ENCODE measurements at regions not wholly inside any gene's neighbourhood (a gene's known extent, or its start where the extent isn't known, plus 50 kb on each side); places are given as distances from the start of the nearest gene placed in this dataset.

GRCh38 chr16:86044881-86045590, 146.1 kb downstream of the IRF8 start:
- H3K4me3 Mint-ChIP-seq = no peak overlapping the region

GRCh38 chr16:86045591-86045971, 146.6 kb downstream of the IRF8 start:
- DNase-seq = no peak
- intact Hi-C loops (cut with micrococcal nuclease) = loop anchor here (10.0 kb wide), 1 partner anchor 469 kb away; the partner anchor contains the start of gene FOXF1
- Mint-ChIP-seq H3K4me3 (no peak overlapping the region), H3K27ac (no peak overlapping the region), H3K9me3 (no peaks in the 10 kb centered on the region), H3K27me3 (peaks cover 28% of the 10 kb centered on the region), H3K36me3 (no peaks in the 10 kb centered on the region), H3K4me1 (ENCODE audit: low read depth) (peaks cover 14% of the 10 kb centered on the region)
- ChIA-PET CTCF (interaction anchor here (1.2 to 2.2 kb wide), 2 partner anchors 23 to 226 kb away, joined by 7 to 10 read pairs; no protein-coding TSS in a partner anchor), POLR2A (no interaction called here)

More at GRCh38 chr16:86044881-86045590, 146.1 kb downstream of the IRF8 start:
- DNase-seq = peak; percentile 61
- CTCF ChIA-PET = interaction anchor here (0.7 to 2.2 kb wide), 6 partner anchors 8 to 473 kb away, joined by 3 to 9 read pairs (median 6); no protein-coding TSS in a partner anchor
- H3K4me1 Mint-ChIP-seq (ENCODE audit: low read depth) = peaks cover 14% of the 10 kb centered on the region
- peaks cover 28% of the 10 kb centered on the region for H3K27me3 Mint-ChIP-seq
- POLR2A ChIA-PET = no interaction called here
- H3K9me3 Mint-ChIP-seq = no peaks in the 10 kb centered on the region
- no peaks in the 10 kb centered on the region for H3K36me3 Mint-ChIP-seq
- intact Hi-C loops (cut with micrococcal nuclease) = loop anchor here (10.0 kb wide), 1 partner anchor 470 kb away; the partner anchor contains the start of gene FOXF1
- H3K27ac Mint-ChIP-seq = no peak overlapping the region

- ChIA-PET POLR2A (no interaction called here), CTCF (interaction anchor here (1.2 to 2.2 kb wide), 3 partner anchors 24 to 227 kb away, joined by 4 to 10 read pairs (median 7); no protein-coding TSS in a partner anchor)
- Mint-ChIP-seq H3K36me3 (no peaks in the 10 kb centered on the region), H3K27ac (no peak overlapping the region), H3K27me3 (peaks cover 30% of the 10 kb centered on the region), H3K9me3 (no peaks in the 10 kb centered on the region), H3K4me3 (no peak overlapping the region), H3K4me1 (ENCODE audit: low read depth) (peaks cover 14% of the 10 kb centered on the region)
- DNase-seq = no peak
- intact Hi-C loops (cut with micrococcal nuclease) = loop anchor here (10.0 kb wide), 1 partner anchor 469 kb away; the partner anchor contains the start of gene FOXF1
These were observed 147.1 kb downstream of the IRF8 start for GRCh38 chr16:86046026-86046425.

- intact Hi-C loops (cut with micrococcal nuclease) = loop anchor here (10.0 kb wide), 1 partner anchor 468 kb away; the partner anchor contains the start of gene FOXF1
- Mint-ChIP-seq H3K36me3 (no peaks in the 10 kb centered on the region), H3K4me1 (ENCODE audit: low read depth) (peaks cover 14% of the 10 kb centered on the region), H3K4me3 (no peak overlapping the region), H3K27me3 (peaks cover 30% of the 10 kb centered on the region), H3K27ac (no peak overlapping the region), H3K9me3 (no peaks in the 10 kb centered on the region)
- CTCF ChIA-PET = interaction anchor here (1.2 to 2.2 kb wide), 3 partner anchors 24 to 227 kb away, joined by 4 to 10 read pairs (median 7); no protein-coding TSS in a partner anchor
- no peak for DNase-seq
- POLR2A ChIA-PET = no interaction called here
These were observed 147.8 kb downstream of the IRF8 start for GRCh38 chr16:86046667-86047270.

- Mint-ChIP-seq H3K27ac (no peak overlapping the region), H3K4me1 (ENCODE audit: low read depth) (peaks cover 14% of the 10 kb centered on the region), H3K27me3 (peaks cover 29% of the 10 kb centered on the region), H3K4me3 (no peak overlapping the region), H3K36me3 (no peaks in the 10 kb centered on the region), H3K9me3 (no peaks in the 10 kb centered on the region)
- ChIA-PET CTCF (no interaction called here), POLR2A (no interaction called here)
- no peak for DNase-seq
- intact Hi-C loops (cut with micrococcal nuclease) = loop anchor here (10.0 kb wide), 1 partner anchor 467 kb away; the partner anchor contains the start of gene FOXF1
These were observed 149.3 kb downstream of the IRF8 start for GRCh38 chr16:86048221-86048620.

GRCh38 chr16:86048882-86049585, 150.1 kb downstream of the IRF8 start:
- Mint-ChIP-seq H3K36me3 (no peaks in the 10 kb centered on the region), H3K27ac (no peak overlapping the region), H3K4me1 (ENCODE audit: low read depth) (peaks cover 14% of the 10 kb centered on the region), H3K9me3 (no peaks in the 10 kb centered on the region), H3K4me3 (no peak overlapping the region), H3K27me3 (peaks cover 25% of the 10 kb centered on the region)
- intact Hi-C loops (cut with micrococcal nuclease) = loop anchor here (10.0 kb wide), 1 partner anchor 466 kb away; the partner anchor contains the start of gene FOXF1
- peak; percentile 12 for DNase-seq
- POLR2A ChIA-PET = no interaction called here
- CTCF ChIA-PET = no interaction called here

- POLR2A ChIA-PET = no interaction called here
- H3K36me3 Mint-ChIP-seq = no peaks in the 10 kb centered on the region
- no peaks in the 10 kb centered on the region for H3K9me3 Mint-ChIP-seq
- H3K4me3 Mint-ChIP-seq = no peak overlapping the region
- CTCF ChIA-PET = interaction anchor here (1.5 kb wide), 1 partner anchor 23 kb away, joined by 3 read pairs; no protein-coding TSS in a partner anchor
- DNase-seq = no peak
- no peak overlapping the region for H3K27ac Mint-ChIP-seq
- peaks cover 10% of the 10 kb centered on the region for H3K4me1 Mint-ChIP-seq (ENCODE audit: low read depth)
- intact Hi-C loops (cut with micrococcal nuclease) = loop anchor here (10.0 kb wide), 1 partner anchor 465 kb away; the partner anchor contains the start of gene FOXF1
- peaks cover 22% of the 10 kb centered on the region for H3K27me3 Mint-ChIP-seq
These were observed 150.7 kb downstream of the IRF8 start for GRCh38 chr16:86049641-86050040.

GRCh38 chr16:86050111-86050510, 151.1 kb downstream of the IRF8 start:
- Mint-ChIP-seq H3K36me3 (no peaks in the 10 kb centered on the region), H3K27me3 (peaks cover 22% of the 10 kb centered on the region), H3K4me1 (ENCODE audit: low read depth) (peaks cover 9% of the 10 kb centered on the region), H3K4me3 (no peak overlapping the region), H3K9me3 (no peaks in the 10 kb centered on the region), H3K27ac (no peak overlapping the region)
- CTCF ChIA-PET = interaction anchor here (1.5 kb wide), 1 partner anchor 23 kb away, joined by 3 read pairs; no protein-coding TSS in a partner anchor
- DNase-seq = no peak
- POLR2A ChIA-PET = no interaction called here
- intact Hi-C loops (cut with micrococcal nuclease) = no loop called here

GRCh38 chr16:86050591-86051367, 151.8 kb downstream of the IRF8 start:
- CTCF ChIA-PET = interaction anchor here (0.9 to 1.5 kb wide), 2 partner anchors 22 to 228 kb away, joined by 3 read pairs; no protein-coding TSS in a partner anchor

GRCh38 chr16:86051368-86052114, 152.6 kb downstream of the IRF8 start:
- H3K9me3 Mint-ChIP-seq = no peaks in the 10 kb centered on the region
- CTCF ChIA-PET = interaction anchor here (0.9 kb wide), 1 partner anchor 229 kb away, joined by 3 read pairs; no protein-coding TSS in a partner anchor
- no peak for DNase-seq
- no peaks in the 10 kb centered on the region for H3K4me1 Mint-ChIP-seq (ENCODE audit: low read depth)
- POLR2A ChIA-PET = no interaction called here
- H3K4me3 Mint-ChIP-seq = no peak overlapping the region
- no peak overlapping the region for H3K27ac Mint-ChIP-seq
- intact Hi-C loops (cut with micrococcal nuclease) = no loop called here
- H3K27me3 Mint-ChIP-seq = peaks cover 18% of the 10 kb centered on the region
- H3K36me3 Mint-ChIP-seq = no peaks in the 10 kb centered on the region

More at GRCh38 chr16:86050591-86051367, 151.8 kb downstream of the IRF8 start:
- Mint-ChIP-seq H3K27me3 (peaks cover 22% of the 10 kb centered on the region), H3K36me3 (no peaks in the 10 kb centered on the region), H3K9me3 (no peaks in the 10 kb centered on the region), H3K4me1 (ENCODE audit: low read depth) (peaks cover 3% of the 10 kb centered on the region), H3K27ac (no peak overlapping the region), H3K4me3 (no peak overlapping the region)
- intact Hi-C loops (cut with micrococcal nuclease) = no loop called here
- no peak for DNase-seq
- POLR2A ChIA-PET = no interaction called here
